HepG2 (cell line): ENCODE measurements at regions not wholly inside any gene's neighbourhood (a gene's known extent, or its start where the extent isn't known, plus 50 kb on each side); places are given as distances from the start of the nearest gene placed in this dataset.

ENCODE experiments used
- ATAC-seq: fragments of 200-7000 bp; cut with Tn5 transposase; 3 replicates; pipeline ENCODE4 v1.9.1; 2020; ENCODE audit warnings: mild to moderate bottlenecking, moderate library complexity
- BruUV-seq: library from RNA; stranded (reverse); fragments of 400-500 nt; replicated peaks from 2 replicates; lab custom pipeline; 2021; lab: Mats Ljungman, UMichigan
- CTCF ChIA-PET: fragments of 300-600 bp; formaldehyde crosslinking; extraction: SDS; loops from one replicate; lab custom pipeline; 2021; ENCODE audit warnings: low total read pairs, inconsistent platforms, low intra/inter-chr PET ratio; lab: Yijun Ruan, JAX
- POLR2A ChIA-PET: fragments of 350-600 bp; sonication (Branson Sonifier 250); formaldehyde crosslinking; loops from one replicate; lab custom pipeline; 2020; ENCODE audit warnings: antibody characterized with exemption, inconsistent platforms; lab: Yijun Ruan, JAX
- DNase-seq: peaks from one replicate; pipeline ENCODE4 v3.0.0-alpha.2; 2015; ENCODE audit warnings: low spot score
- FAIRE-seq: peaks from 3 replicates; lab custom pipeline; 2011; peaks lifted over from hg19 to GRCh38; lab: Jason Lieb, UNC
- H2AFZ ChIP-seq: one replicate; pipeline ENCODE4 v1.6.1; 2011; ENCODE audit warnings: low read length, inconsistent platforms
- H3K27ac ChIP-seq: fragments of 300-600 bp; 3 replicates; pipeline ENCODE4 v1.8.0; 2011; ENCODE audit warnings: mixed run types, mild to moderate bottlenecking, mixed read lengths, low read length, inconsistent platforms; ENCODE audit not compliant: insufficient read depth; ENCODE audit errors: extremely low read length
- H3K27me3 ChIP-seq, 2 experiments: fragments of 200-600 bp in 1 of 2; 2 replicates in 1 of 2; 3 replicates in 1 of 2; pipeline versions ENCODE4 v1.6.0 to v1.8.0; 2011; ENCODE audit warnings: low read length in 2 of 2, mild to moderate bottlenecking in 2 of 2, moderate library complexity in 2 of 2, inconsistent platforms in 1 of 2; ENCODE audit not compliant: insufficient read depth in 2 of 2, control insufficient read depth in 1 of 2
- H3K36me3 ChIP-seq, 2 experiments: fragments of 200-600 bp in 1 of 2; replicated peaks in 1 of 2; 2 replicates in 1 of 2; 3 replicates in 1 of 2; pipeline versions ENCODE4 v1.5.1 to v1.8.0; 2011; ENCODE audit warnings: low read length in 2 of 2, inconsistent platforms in 1 of 2; ENCODE audit not compliant: insufficient read depth in 2 of 2, control insufficient read depth in 1 of 2
- H3K4me1 ChIP-seq: 2 replicates; pipeline ENCODE4 v1.5.1; 2012; ENCODE audit warnings: low read length, inconsistent platforms; ENCODE audit not compliant: insufficient read depth
- H3K4me2 ChIP-seq: 2 replicates; pipeline ENCODE4 v1.6.0; 2011; ENCODE audit warnings: low read depth, low read length, inconsistent platforms
- H3K4me3 ChIP-seq, 3 experiments: fragments of 200-600 bp in 1 of 3; sonication (generic), shearing (Covaris generic) in 1 of 3; replicated peaks in 1 of 3; 2 replicates each; pipeline ENCODE4 v1.5.1; 2011 to 2016; ENCODE audit warnings: low read length in 3 of 3, inconsistent platforms in 2 of 3, low read depth in 2 of 3, mild to moderate bottlenecking in 2 of 3, control low read depth in 1 of 3, mixed read lengths in 1 of 3; ENCODE audit not compliant: insufficient read depth in 1 of 3
- H3K79me2 ChIP-seq: one replicate; pipeline ENCODE4 v1.6.1; 2011; ENCODE audit warnings: low read length, inconsistent platforms; ENCODE audit not compliant: insufficient read depth
- H3K9ac ChIP-seq: 2 replicates; pipeline ENCODE4 v1.6.0; 2011; ENCODE audit warnings: mild to moderate bottlenecking, low read depth, low read length, inconsistent platforms; ENCODE audit not compliant: insufficient read depth
- H3K9me3 ChIP-seq: 2 replicates; pipeline ENCODE4 v1.5.1; 2012; ENCODE audit warnings: mild to moderate bottlenecking, low read length
- H4K20me1 ChIP-seq: 2 replicates; pipeline ENCODE4 v1.6.0; 2011; ENCODE audit warnings: inconsistent platforms, mild to moderate bottlenecking, low read length, moderate library complexity; ENCODE audit not compliant: insufficient read depth
- FOXP1 ChIP-seq, 2 experiments: fragments of 450-650 bp in 1 of 2; IDR thresholded peaks; 2 replicates each; pipeline ENCODE4 v1.6.1; 2017 to 2018; ENCODE audit warnings: antibody characterized with exemption in 1 of 2
- MZF1 ChIP-seq: sonication (generic); formaldehyde crosslinking; IDR thresholded peaks from 2 replicates; pipeline ENCODE4 v1.8.1; 2023; ENCODE audit warnings: mild to moderate bottlenecking, missing genetic modification reagents, borderline replicate concordance
- SSRP1 ChIP-seq: IDR thresholded peaks from 2 replicates; pipeline ENCODE4 v1.6.1; 2016; ENCODE audit warnings: control low read depth
- ZNF230 ChIP-seq: sonication (generic); formaldehyde crosslinking; IDR thresholded peaks from 2 replicates; pipeline ENCODE4 v1.4.0; 2020; ENCODE audit warnings: mild to moderate bottlenecking, missing genetic modification reagents
- WGBS: methylation state at CpG from one replicate; pipeline ENCODE4 v1.1.6; 2017; ENCODE audit warnings: low lambda C conversion rate; 5-methylcytosine and 5-hydroxymethylcytosine counted together
- in situ Hi-C: cut with HindIII; loops from 2 replicates; pipeline ENCODE4 v1.10.0; 2017; ENCODE audit warnings: low pct_unique_long_range_greater_than_20kb; ENCODE audit not compliant: extremely low pct_ligation_motif_present
- intact Hi-C: fragments of 100-400 bp; cut with micrococcal nuclease; formaldehyde crosslinking; loops from one replicate; pipeline ENCODE4 v1.10.0; 2022; ENCODE audit not compliant: unreplicated experiment

DNA sequence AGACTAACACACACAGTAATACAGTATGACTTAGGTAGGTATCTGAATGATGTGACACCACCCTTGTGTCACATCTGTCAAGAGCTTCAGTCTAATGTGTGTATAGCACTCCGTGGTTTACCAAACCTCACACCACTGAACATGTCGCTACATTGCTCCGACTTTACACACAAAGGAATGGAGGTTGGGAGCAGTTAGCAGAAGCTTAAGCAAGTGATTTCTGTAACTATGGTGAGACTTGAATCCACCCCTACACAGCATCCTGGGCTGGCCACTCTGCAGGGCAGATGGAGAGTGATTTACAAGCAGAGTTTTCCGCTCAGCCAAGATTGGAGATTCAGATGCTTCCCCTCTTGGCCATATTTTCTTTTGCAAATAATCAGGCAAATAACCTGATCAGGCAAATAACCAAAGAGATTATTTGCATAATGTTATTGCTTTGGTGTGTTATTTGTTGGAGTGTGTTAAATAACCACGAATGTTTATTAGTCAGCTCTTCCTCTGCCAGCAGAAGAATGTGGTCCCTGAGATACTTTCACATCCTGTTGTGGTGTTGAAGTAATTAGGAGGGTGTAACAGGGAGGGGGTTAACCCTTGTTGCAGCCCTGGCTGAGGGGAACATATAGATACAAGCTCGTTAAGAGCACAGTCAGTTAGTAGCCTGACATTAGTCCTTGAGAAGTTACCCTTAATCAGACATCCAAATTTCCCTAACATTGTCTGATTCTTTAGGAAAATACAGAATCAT, 92.8 kb downstream of the SNX18 start:
- POLR2A ChIA-PET: no interaction called here
- H3K36me3 ChIP-seq: no peaks in the 10 kb centered on the region
- no peak for FAIRE-seq
- no peak for ATAC-seq
- intact Hi-C loops: no loop called here
- H3K79me2 ChIP-seq: no peaks in the 10 kb centered on the region
- no peak for TF ChIP-seq MZF1 (CRISPR knock-in tag)
- no peak for TF ChIP-seq ZNF230 (CRISPR knock-in tag)
- no peak overlapping the region for H3K27ac ChIP-seq
- WGBS: 43% methylated on average over 6 of the region's 6 CpGs
- no peak for DNase-seq
- H4K20me1 ChIP-seq: no peaks in the 10 kb centered on the region
- no peak overlapping the region for H2AFZ ChIP-seq
- in situ Hi-C loops: no loop called here
- no peaks in the 10 kb centered on the region for H3K9me3 ChIP-seq
- no peak overlapping the region for H3K4me2 ChIP-seq
- no TSS peak for BruUV-seq
- no peaks in the 10 kb centered on the region for H3K4me1 ChIP-seq
- H3K4me3 ChIP-seq: no peak overlapping the region
- no peak overlapping the region for H3K9ac ChIP-seq
- H3K27me3 ChIP-seq: no peaks in the 10 kb centered on the region
- CTCF ChIA-PET: no interaction called here

DNA sequence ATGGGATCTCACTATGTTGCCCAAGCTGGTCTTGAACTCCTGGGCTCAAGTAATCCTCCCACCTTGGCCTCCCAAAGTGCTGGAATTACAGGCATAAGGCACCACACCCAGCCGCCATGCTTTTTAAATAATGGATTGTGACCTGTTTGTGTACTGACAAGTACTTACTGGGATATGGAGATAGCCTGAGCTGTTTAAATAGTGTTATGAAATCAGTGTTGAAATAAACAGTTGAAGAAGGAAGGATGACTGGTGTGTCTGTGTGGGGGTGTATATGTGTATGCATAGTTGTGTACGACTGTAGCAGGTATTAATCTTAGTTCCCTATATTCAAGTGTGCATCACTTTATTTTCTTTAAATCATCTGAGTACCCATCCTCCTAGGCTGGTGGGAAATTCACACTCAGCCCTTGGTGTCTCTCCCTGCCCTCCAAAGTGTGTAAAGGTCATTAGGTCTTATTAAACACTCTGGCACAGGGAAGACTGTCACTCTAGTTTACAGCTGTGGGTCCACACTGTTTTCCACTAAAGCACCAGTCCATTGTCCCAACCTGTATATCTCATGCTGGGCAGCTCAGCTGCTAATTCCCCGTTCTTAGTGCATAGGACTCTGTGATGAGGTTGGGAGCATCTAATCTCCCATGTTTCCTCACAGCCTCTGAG, 91.0 kb downstream of the SNX18 start:
- in situ Hi-C loops: no loop called here

More for the DNA sequence above, 91.0 kb downstream of the SNX18 start:
- H3K27ac ChIP-seq: no peak overlapping the region
- H3K4me3 ChIP-seq: no peak overlapping the region
- H3K9ac ChIP-seq: no peak overlapping the region
- ATAC-seq (no peak), FAIRE-seq (no peak), DNase-seq (no peak)
- no peaks in the 10 kb centered on the region for H3K36me3 ChIP-seq
- BruUV-seq: no TSS peak
- TF ChIP-seq FOXP1 (IDR thresholded peaks at IDR 0.05) (no peak), FOXP1 (CRISPR knock-in tag; IDR thresholded peaks at IDR 0.05) (0 out of 2 replicates have a peak, but pooled peaks have one; percentile 7), SSRP1 (no peak)
- TF ChIP-seq, all 625 proteins: peak for 1
- Histone ChIP-seq H3K27me3 (no peaks in the 10 kb centered on the region), H3K4me2 (no peak overlapping the region), H3K79me2 (no peaks in the 10 kb centered on the region), H4K20me1 (no peaks in the 10 kb centered on the region), H3K4me1 (no peaks in the 10 kb centered on the region), H2AFZ (no peak overlapping the region), H3K9me3 (no peaks in the 10 kb centered on the region)
- POLR2A ChIA-PET: no interaction called here
- CTCF ChIA-PET: no interaction called here
- WGBS: 3% methylated on average over 3 of the region's 3 CpGs
- intact Hi-C loops: no loop called here
